Medulla oblongata (tissue), 1 donor: ENCODE measurements at regions not wholly inside any gene's neighbourhood (a gene's known extent, or its start where the extent isn't known, plus 50 kb on each side); places are given as distances from the start of the nearest gene placed in this dataset.
"Not testable (repeated sequence)": the region's sequence is repeated elsewhere in the genome, so short reads cannot be mapped to it uniquely, and the experiment has no call there.

Source experiments
- DNase-seq: peaks from one replicate; pipeline ENCODE4 v3.0.0-alpha.2; 2015; ENCODE audit errors: extremely low spot score

DNA sequence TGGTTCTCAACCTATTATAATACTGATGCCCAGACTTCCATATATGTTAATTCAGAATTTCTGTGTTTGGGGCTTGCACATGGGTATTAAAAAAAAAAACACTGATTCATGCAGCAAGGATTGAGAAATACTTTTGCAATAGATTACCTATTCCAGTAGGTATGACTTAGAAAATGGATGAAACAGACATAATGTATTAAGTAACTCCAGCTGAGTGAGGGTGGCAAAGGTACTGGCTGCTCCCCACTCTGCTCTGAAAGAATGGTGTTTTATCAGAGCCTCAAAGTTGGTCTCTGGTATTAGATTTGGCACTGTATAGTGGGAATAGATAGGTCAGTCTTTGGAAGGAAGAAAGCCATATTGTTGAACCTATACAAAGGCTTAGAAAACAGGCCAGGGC is 234.3 kb upstream of the FOLH1 start:
- no peak for DNase-seq

GRCh38 chr11:49439901-49440300 is 231.5 kb upstream of the FOLH1 start:
- not testable (repeated sequence) for DNase-seq

DNA sequence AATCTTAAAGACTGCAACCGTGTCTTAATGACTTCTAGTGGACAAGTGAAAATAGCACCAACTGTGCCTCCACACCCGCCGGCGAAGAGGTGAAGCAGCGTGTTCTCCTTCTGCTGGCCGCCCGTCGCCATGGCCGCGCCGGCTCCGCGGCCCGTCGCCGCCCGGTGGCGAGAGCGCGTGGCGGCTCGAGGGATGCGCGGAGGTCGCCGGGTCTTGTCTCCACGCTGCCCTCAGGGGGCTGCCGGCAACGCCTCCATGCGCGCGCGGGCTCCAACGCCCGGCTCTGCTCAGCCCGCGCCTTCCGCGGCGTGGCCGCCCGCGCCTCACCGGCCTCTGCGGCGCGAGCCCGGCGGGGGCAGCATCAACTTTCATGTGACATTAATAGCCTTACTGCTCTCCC is 225.9 kb upstream of the FOLH1 start:
- not testable (repeated sequence) for DNase-seq

GRCh38 chr11:49432242-49432848 is 223.9 kb upstream of the FOLH1 start:
- no peak for DNase-seq

DNA sequence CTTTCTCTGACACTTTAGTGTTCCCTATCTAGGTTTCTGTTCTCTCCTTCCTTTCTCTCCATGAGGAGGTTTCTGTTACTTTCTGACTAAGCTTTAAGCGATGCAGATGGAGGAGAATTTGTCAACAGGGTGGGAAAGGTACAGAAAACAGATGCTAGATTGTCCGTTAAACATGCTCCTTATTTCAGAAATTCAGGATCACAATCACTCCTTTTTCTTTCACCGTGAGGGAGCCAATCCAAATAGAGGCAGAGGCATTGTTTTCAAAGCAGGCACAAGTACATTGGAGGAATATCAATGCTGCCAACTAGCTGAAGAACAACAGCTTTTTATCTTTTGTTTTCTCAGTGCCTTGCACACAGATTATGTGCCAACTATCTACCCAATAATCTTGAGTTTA is 215.7 kb upstream of the FOLH1 start:
- peak; percentile 64 for DNase-seq

- DNase-seq, result not testable (repeated sequence)
Measured at GRCh38 chr11:49418877-49419276, 210.5 kb upstream of the FOLH1 start.

DNA sequence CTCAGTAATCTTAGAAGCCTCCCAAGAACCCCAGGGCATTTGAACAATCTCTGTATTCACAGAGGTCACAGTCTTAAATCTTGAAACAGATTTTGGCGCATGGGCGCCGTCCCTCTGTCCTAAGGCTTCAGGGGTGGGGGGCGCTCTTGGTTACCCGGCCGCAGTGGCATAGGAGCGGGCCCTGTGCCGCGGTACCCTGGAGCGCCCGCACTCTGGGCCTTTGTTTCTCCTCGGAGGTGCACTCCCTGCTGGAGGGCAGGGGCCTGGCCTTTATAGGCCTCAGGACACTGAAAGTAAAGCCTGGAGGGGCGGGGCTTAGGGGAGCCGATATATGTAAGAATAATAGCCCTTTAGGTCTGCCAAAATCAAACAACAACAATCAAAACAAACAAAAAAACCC is 197.3 kb upstream of the FOLH1 start:
- DNase-seq, result no peak

DNA sequence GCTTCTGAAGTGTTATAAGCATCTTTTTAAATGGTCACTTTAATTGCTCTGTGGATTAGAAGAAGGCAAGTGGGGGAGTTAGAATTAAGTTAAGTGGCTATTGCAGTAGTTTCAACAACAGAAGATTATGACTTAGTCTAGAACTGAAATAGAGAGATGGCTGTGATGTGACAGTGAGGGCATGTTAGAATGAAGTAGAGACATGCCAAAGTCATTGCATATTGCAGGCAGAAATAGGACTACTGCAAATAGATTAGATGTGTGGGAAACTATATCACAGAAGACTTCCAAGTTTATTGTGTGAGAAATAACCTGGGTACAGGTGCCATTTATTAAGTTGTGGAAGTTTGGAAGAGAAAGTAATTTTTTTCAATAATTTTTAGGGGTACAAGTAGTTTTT is 187.4 kb upstream of the FOLH1 start:
- not testable (repeated sequence) for DNase-seq

DNA sequence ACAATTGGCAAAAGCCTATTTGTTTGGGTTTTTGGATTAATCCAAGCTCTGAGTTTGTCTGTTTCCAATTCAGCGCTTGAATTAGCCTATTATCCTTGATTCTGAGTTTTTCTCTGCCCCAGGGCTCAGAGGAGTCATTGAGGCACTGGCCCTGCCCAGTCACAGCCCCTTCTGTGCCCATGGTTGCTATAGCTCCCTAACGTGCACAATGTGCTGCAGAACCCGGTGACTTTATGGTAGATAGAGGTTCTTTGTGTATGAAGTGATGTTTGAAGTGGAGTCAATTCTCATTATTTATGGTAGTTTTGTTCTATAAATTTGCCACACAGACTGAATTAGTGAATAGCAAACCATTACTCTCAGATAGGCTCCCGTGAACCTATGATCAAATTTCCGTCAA is 182.0 kb upstream of the FOLH1 start:
- DNase-seq, result not testable (repeated sequence)

GRCh38 chr11:49389149-49389548 is 180.7 kb upstream of the FOLH1 start:
- not testable (repeated sequence) for DNase-seq

DNA sequence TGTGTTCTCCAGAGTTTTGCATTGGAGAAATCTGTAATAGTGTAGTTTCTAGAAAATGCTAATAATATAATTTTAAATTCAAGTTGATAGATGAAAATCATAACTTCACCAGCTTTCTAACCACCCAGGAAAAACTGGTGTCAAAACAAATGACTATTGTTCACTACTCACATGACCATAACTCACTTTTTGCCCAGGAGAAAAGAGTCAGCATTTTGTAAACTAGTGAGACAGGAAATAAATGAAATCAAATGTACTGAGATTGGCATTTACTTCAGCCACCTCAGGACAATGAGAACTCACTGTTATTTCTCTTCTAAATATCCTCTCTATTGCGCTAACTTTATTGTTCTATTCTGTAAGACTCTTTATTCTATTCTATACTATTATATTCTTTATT is 176.0 kb upstream of the FOLH1 start:
- DNase-seq, result peak; percentile 51

GRCh38 chr11:49377978-49378377 is 169.6 kb upstream of the FOLH1 start:
- DNase-seq, result no peak

GRCh38 chr11:49373866-49374265 is 165.5 kb upstream of the FOLH1 start:
- not testable (repeated sequence) for DNase-seq

DNA sequence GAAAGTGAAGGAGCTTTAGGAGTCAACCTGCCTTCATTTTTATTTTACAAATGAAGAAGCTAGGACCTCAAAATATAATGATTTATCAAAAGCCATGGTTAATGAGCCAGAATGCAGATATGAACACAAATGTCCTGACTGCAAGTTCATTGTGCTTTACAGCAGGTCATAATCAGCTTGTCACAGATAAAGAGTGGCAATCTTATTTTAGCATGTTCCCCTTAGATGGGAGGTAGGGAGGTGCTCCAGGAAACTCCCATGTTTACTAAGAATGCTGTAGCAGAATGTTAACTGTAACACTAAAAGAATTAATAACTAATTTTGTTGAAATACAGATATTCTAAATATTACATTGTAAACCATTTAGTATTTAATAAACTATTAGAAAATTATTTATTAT is 165.0 kb upstream of the FOLH1 start:
- DNase-seq, result not testable (repeated sequence)

GRCh38 chr11:49372137-49372536 is 163.7 kb upstream of the FOLH1 start:
- DNase-seq, result peak; percentile 31

DNA sequence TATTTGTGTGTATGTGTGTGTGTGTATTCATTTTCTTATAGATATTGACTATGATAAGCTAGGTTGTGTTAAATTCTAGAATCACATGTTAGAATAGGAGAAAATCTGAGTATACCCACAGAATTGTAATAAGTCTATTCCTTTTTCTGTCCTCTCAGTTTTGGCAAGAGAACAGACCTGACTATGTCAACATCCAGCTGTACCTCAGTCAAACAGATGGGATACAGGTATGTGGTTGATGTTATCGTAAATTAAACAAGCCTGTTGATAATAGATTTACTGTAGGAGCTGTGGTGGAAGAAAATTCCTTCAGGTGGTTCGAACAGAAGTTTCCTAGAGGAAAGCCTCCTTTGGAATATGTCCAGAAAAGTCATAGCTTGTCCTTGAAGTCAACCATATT is 160.2 kb upstream of the FOLH1 start:
- not testable (repeated sequence) for DNase-seq

DNA sequence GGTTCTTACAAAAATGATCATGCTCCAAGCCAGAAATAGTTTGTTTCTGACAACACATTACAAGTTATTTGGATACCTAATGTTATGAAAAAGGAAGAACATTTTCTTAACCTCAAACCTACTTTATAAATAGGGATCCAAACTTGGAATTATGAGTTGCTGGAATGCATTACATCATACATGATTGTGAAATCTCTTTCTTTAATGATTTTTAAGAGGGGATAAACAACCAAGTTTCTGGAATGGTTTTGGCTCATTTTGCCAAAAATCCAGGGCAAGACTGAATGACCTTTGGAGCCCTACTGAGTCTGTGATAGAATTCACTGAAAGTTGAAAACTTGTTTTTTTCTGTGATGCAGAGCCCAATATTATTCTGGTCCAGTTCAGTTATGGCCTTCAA is 157.0 kb upstream of the FOLH1 start:
- not testable (repeated sequence) for DNase-seq

DNA sequence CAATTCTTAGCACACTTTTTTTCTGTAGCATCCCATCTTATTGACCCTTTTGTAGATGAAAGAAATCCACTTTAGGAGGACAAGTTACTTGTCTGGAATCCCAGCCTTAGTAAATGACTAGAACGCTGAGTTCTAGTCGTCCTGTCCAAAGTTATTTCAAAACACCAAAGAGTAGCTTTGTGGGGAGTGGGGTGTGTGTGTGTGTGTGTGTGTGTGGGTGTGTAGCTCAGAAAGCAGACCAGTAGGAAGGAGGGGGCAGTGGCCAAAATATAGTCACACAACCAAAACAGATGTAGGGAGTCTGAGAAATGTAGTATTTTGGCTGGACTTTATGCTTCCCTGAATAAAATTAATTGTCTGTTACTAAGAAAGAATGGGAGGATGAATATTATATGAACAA is 154.6 kb upstream of the FOLH1 start:
- DNase-seq, result not testable (repeated sequence)

DNA sequence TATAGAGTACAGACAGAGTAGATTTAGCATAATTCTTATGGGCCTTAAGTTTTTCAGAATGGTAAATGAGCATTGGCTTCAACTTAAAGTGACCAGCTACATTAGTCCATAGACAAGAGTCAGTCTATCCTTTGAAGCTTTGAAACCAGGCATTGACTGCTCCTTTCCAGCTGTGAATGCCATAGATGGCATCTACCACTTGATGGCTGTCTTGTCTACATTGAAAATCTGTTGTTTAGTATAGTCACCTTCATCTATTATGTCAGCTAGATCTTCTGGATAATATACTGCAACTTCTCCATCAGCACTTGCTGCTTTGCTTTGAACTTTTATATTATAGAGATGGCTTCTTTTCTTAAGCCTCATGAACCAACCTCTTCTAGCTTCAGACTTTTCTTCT is 146.1 kb upstream of the FOLH1 start:
- not testable (repeated sequence) for DNase-seq

- not testable (repeated sequence) for DNase-seq
Measured at GRCh38 chr11:49352868-49353267, 144.5 kb upstream of the FOLH1 start.

DNA sequence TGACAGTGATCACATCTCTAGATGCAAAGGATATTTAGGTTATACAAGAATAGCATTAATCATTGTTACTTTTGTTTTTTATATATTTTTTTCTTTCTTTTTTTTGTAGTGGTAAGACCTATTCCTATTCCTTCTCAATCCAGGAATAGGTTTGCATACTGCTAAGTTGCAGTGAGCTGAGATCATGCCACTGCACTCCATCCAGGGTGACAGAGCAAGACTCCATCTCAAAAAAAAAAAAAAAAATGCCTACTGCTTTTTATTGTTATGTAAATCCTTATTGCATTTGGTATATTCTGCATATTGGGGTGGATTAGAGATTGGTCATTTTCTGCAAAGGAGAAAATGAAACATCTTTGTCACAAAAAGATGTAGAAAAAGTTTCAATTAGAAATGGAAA is 138.2 kb upstream of the FOLH1 start:
- DNase-seq, result not testable (repeated sequence)

DNA sequence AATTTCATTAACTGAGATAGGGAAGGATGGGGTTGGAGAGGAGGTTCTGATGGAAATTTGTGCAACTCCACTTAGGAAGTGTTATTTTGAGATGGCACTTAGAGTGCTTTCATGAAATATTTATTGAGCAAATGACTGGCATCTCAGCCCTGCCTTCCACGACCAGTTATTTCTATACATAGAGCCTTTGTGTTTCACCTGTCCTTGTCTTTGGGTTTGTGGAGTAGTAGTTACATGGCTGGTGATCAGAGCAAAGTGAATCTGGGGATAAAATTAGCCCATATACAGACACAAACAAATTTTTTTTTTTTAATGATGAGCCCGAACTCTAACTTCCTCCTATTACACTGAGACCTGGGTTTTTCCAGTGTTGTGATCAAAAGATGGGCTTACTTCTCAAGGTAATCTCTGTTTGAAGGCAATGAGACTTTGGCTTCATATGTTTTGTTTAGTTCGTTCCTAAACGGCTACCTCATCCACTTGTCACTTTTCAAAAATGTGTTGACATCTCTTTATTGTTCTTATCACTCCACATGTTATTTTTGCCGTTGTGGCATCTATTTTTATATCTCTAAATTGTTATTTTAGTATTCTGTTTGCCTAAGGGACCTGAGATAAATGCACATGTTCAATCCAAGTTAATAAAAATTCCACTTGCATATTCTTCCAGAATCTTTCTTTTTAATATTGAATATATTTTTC is 120.2 kb upstream of the FOLH1 start:
- DNase-seq, result not testable (repeated sequence)

GRCh38 chr11:49327766-49328165 is 119.4 kb upstream of the FOLH1 start:
- DNase-seq, result not testable (repeated sequence)

- DNase-seq, result not testable (repeated sequence)
Measured at GRCh38 chr11:49326651-49327050, 118.2 kb upstream of the FOLH1 start.
